SH-SY5Y (cell line): ENCODE measurements at regions not wholly inside any gene's neighbourhood (a gene's known extent, or its start where the extent isn't known, plus 50 kb on each side); places are given as distances from the start of the nearest gene placed in this dataset.

ENCODE experiments used
- GATA2 ChIP-seq: IDR thresholded peaks from 2 replicates; pipeline ENCODE4 v1.6.1; 2011; ENCODE audit warnings: mild to moderate bottlenecking, low read depth, low read length
- GATA3 ChIP-seq: IDR thresholded peaks from 2 replicates; pipeline ENCODE4 v1.6.1; 2011; ENCODE audit warnings: low read depth, mild to moderate bottlenecking, low read length, moderate library complexity

DNA sequence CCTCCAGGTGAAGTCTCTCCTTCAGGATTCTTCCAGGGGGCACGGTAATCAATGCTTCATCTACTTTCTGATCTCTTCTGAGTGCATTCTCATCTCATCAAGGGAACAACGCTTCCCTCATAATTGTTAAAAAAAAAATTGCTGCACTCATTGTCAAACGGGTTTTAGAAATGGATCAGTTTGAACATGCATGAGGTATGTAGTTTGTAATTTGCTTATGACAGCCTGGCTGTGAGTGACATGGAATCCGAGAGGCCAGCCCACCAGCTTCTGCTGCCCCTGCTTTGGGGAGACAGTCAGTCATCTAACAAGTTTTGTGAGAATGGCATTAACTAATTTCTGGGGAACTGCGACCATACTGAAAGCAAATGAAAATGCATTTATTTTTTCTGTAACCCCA lies 791.9 kb upstream of the SOX11 start:
- TF ChIP-seq GATA2, result no peak
- no peak for TF ChIP-seq GATA3
